ENCODE measurements at regions not wholly inside any gene's neighbourhood (a gene's known extent, or its start where the extent isn't known, plus 50 kb on each side); places are given as distances from the start of the nearest gene placed in this dataset.

DNA sequence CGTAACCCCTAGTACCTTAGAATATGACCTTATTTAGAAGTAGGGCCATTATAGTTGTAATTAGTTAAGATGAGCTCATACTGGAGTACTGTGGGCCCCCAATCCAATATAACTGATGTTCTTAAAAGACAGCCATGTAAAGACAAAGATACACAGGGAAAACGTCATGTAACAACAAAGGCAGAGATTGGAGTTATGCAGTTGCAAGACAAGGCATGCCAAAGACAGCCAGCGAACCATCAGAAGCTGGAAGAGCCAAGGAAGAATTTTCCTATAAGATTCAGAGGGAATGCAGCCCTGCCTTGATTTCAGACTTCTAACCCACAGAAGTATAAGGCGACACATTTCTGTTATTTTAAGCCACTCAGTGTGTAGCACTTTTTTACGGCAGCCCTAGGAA, 55.9 kb upstream of the TLK1 start:
- H3K23ac ChIP-seq (ENCODE audit: low read length) = no peak overlapping the region
- no CpG with 5 or more reads among the region's 5 CpGs for WGBS (ENCODE audit: extremely low coverage, insufficient coverage, low lambda C conversion rate)
- no peak overlapping the region for H3K18ac ChIP-seq (ENCODE audit: low read length)

DNA sequence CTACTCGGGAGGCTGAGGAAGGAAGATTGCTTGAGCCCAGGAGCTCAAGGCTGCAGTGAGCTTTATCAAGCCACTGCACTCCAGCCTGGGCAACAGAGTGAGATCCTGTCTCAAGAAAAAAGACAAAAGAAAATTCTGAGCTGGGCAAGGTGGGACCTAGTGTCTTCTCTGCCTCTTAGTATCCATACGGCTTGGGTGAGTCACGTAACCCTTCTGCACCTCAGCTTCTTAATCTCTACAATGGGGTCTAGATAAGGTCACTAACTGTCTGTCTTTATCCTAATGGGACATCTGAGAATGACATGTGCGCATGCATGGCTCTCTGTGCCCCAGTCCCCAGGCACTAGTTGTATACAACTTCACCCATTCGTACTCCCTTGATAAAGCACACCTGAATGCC, 53.4 kb upstream of the TLK1 start:
- H3K4me1 ChIP-seq (ENCODE audit: control insufficient read depth, low read depth, low read length) = peaks cover 2% of the 10 kb centered on the region
- no peak overlapping the region for H3K18ac ChIP-seq (ENCODE audit: low read length)
- H3K79me1 ChIP-seq (ENCODE audit: low read length) = no peaks in the 10 kb centered on the region
- no peak overlapping the region for H3K23ac ChIP-seq (ENCODE audit: low read length)
- no peak overlapping the region for H3K9ac ChIP-seq (ENCODE audit: low read length)
- no peak overlapping the region for H2BK5ac ChIP-seq (ENCODE audit: low read length)
- no peak overlapping the region for H3K56ac ChIP-seq (ENCODE audit: low read length)
- no peaks in the 10 kb centered on the region for H3K79me2 ChIP-seq (ENCODE audit: control insufficient read depth, insufficient read depth, low read length)
- no peak overlapping the region for H2BK120ac ChIP-seq (ENCODE audit: low read depth, low read length)
- H3K36me3 ChIP-seq (ENCODE audit: control insufficient read depth, insufficient read depth, low read length) = no peaks in the 10 kb centered on the region
- no peak for DNase-seq
- no peak overlapping the region for H2BK15ac ChIP-seq (replicated peaks; ENCODE audit: low read depth)
- no peak overlapping the region for H4K8ac ChIP-seq (ENCODE audit: low read depth, low read length)
- H4K5ac ChIP-seq (ENCODE audit: low read length) = no peak overlapping the region
- H3K27ac ChIP-seq (ENCODE audit: low read depth, low read length) = no peak overlapping the region
- H3K4me2 ChIP-seq (ENCODE audit: low read length) = no peak overlapping the region
- no peak overlapping the region for H3K4ac ChIP-seq (ENCODE audit: low read depth, low read length)
- H3K27me3 ChIP-seq (ENCODE audit: insufficient read depth, low read length, poor library complexity) = no peaks in the 10 kb centered on the region
- no peak overlapping the region for H2AK5ac ChIP-seq (ENCODE audit: low read length)
- H3K4me3 ChIP-seq (ENCODE audit: low read length) = no peak overlapping the region
- WGBS (ENCODE audit: extremely low coverage, insufficient coverage, low lambda C conversion rate) = no CpG with 5 or more reads among the region's 5 CpGs

More for the DNA sequence above, 55.9 kb upstream of the TLK1 start:
- Histone ChIP-seq H3K4ac (ENCODE audit: low read depth, low read length) (no peak overlapping the region), H4K5ac (ENCODE audit: low read length) (no peak overlapping the region), H2BK120ac (ENCODE audit: low read depth, low read length) (no peak overlapping the region), H3K4me2 (ENCODE audit: low read length) (no peak overlapping the region), H4K8ac (ENCODE audit: low read depth, low read length) (no peak overlapping the region), H2BK15ac (replicated peaks; ENCODE audit: low read depth) (no peak overlapping the region), H2AK5ac (ENCODE audit: low read length) (no peak overlapping the region), H3K27me3 (ENCODE audit: insufficient read depth, low read length, poor library complexity) (no peaks in the 10 kb centered on the region), H3K79me1 (ENCODE audit: low read length) (no peaks in the 10 kb centered on the region), H3K4me3 (ENCODE audit: low read length) (no peak overlapping the region), H3K56ac (ENCODE audit: low read length) (peak overlapping the region; percentile 40), H3K4me1 (ENCODE audit: control insufficient read depth, low read depth, low read length) (no peaks in the 10 kb centered on the region), H3K36me3 (ENCODE audit: control insufficient read depth, insufficient read depth, low read length) (no peaks in the 10 kb centered on the region), H3K9ac (ENCODE audit: low read length) (no peak overlapping the region), H2BK5ac (ENCODE audit: low read length) (no peak overlapping the region), H3K79me2 (ENCODE audit: control insufficient read depth, insufficient read depth, low read length) (no peaks in the 10 kb centered on the region), H3K27ac (ENCODE audit: low read depth, low read length) (no peak overlapping the region)
- no peak for DNase-seq

DNA sequence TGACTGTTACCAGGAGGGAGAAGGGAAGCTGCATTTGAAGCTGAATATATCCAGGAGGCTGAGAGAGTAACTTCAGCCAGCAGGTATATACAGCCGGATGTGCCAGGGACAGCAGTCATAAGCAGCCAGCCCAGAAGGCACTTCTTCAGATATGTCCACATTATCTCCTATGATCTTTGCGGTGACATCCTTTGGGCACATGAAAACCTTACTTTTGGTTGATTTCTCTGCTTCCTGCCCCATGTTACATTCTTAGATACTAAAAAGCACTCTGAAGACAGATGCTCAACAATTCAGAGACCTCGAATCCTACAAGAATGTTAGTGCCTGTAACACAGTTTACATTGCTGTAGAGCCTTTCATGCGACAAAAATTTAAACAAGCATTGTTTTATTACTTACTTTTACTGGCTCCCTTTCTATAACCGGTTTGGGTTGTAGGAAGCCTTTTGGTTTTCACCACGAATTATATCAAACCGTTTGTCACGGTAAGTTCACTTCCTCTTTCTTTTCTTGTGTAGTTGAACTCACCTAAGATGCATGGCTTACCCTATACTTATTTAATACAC, 50.3 kb upstream of the TLK1 start:
- no peak overlapping the region for H3K27ac ChIP-seq (ENCODE audit: low read depth, low read length)
- no peaks in the 10 kb centered on the region for H3K79me1 ChIP-seq (ENCODE audit: low read length)
- no peak overlapping the region for H3K23ac ChIP-seq (ENCODE audit: low read length)
- H2BK120ac ChIP-seq (ENCODE audit: low read depth, low read length) = no peak overlapping the region
- no peak overlapping the region for H2AK5ac ChIP-seq (ENCODE audit: low read length)
- H3K27me3 ChIP-seq (ENCODE audit: insufficient read depth, low read length, poor library complexity) = no peaks in the 10 kb centered on the region
- H3K79me2 ChIP-seq (ENCODE audit: control insufficient read depth, insufficient read depth, low read length) = no peaks in the 10 kb centered on the region
- H3K4ac ChIP-seq (ENCODE audit: low read depth, low read length) = no peak overlapping the region
- peaks cover 2% of the 10 kb centered on the region for H3K4me1 ChIP-seq (ENCODE audit: control insufficient read depth, low read depth, low read length)
- no peak overlapping the region for H3K56ac ChIP-seq (ENCODE audit: low read length)
- no peak overlapping the region for H4K5ac ChIP-seq (ENCODE audit: low read length)
- no peak overlapping the region for H3K4me2 ChIP-seq (ENCODE audit: low read length)
- H3K36me3 ChIP-seq (ENCODE audit: control insufficient read depth, insufficient read depth, low read length) = no peaks in the 10 kb centered on the region
- H3K4me3 ChIP-seq (ENCODE audit: low read length) = no peak overlapping the region
- peak overlapping the region; percentile 14 for H3K18ac ChIP-seq (ENCODE audit: low read length)
- peak; percentile 57 for DNase-seq
- no CpG with 5 or more reads among the region's 8 CpGs for WGBS (ENCODE audit: extremely low coverage, insufficient coverage, low lambda C conversion rate)
- H2BK5ac ChIP-seq (ENCODE audit: low read length) = no peak overlapping the region
- H2BK15ac ChIP-seq (replicated peaks; ENCODE audit: low read depth) = no peak overlapping the region
- H4K8ac ChIP-seq (ENCODE audit: low read depth, low read length) = no peak overlapping the region
- no peak overlapping the region for H3K9ac ChIP-seq (ENCODE audit: low read length)

Measured in mesendoderm (in vitro differentiated cells).